ENCODE measurements at regions not wholly inside any gene's neighbourhood (a gene's known extent, or its start where the extent isn't known, plus 50 kb on each side); places are given as distances from the start of the nearest gene placed in this dataset.
"Not testable (repeated sequence)": the region's sequence is repeated elsewhere in the genome, so short reads cannot be mapped to it uniquely, and the experiment has no call there.

DNA sequence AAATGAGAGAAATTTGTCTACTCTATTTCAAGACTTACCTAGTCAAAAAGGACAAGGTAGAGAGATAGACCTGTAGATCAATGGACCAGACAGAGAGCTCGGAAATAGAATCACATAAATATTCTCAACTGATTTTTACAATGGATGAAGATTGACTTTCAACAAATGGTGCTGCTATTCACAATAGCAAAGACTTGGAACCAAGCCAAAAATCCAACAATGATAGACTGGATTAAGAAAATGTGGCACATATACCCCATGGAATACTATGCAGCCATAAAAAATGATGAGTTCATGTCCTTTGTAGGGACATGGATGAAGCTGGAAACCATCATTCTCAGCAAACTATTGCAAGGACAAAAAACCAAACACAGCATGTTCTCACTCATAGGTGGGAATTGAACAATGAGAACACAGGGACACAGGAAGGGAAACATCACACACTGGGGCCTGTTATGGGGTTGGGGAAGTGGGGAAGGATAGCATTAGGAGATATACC is 1128.2 kb downstream of the UQCRFS1 start:
- TF ChIP-seq, protein P1, sequence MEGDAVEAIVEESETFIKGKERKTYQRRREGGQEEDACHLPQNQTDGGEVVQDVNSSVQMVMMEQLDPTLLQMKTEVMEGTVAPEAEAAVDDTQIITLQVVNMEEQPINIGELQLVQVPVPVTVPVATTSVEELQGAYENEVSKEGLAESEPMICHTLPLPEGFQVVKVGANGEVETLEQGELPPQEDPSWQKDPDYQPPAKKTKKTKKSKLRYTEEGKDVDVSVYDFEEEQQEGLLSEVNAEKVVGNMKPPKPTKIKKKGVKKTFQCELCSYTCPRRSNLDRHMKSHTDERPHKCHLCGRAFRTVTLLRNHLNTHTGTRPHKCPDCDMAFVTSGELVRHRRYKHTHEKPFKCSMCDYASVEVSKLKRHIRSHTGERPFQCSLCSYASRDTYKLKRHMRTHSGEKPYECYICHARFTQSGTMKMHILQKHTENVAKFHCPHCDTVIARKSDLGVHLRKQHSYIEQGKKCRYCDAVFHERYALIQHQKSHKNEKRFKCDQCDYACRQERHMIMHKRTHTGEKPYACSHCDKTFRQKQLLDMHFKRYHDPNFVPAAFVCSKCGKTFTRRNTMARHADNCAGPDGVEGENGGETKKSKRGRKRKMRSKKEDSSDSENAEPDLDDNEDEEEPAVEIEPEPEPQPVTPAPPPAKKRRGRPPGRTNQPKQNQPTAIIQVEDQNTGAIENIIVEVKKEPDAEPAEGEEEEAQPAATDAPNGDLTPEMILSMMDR (IDR thresholded peaks at IDR 0.05): not testable (repeated sequence)
- not testable (repeated sequence) for TF ChIP-seq POLR2A (IDR thresholded peaks at IDR 0.05)

All from heart left ventricle (tissue), 13 donors.